Dedifferentiated amniotic fluid mesenchymal stem cell (primary cell): ENCODE measurements at regions not wholly inside any gene's neighbourhood (a gene's known extent, or its start where the extent isn't known, plus 50 kb on each side); places are given as distances from the start of the nearest gene placed in this dataset.

ENCODE experiments used
- DNase-seq: peaks from one replicate; pipeline ENCODE4 v3.0.0-alpha.2; 2016; ENCODE audit errors: extremely low spot score

DNA sequence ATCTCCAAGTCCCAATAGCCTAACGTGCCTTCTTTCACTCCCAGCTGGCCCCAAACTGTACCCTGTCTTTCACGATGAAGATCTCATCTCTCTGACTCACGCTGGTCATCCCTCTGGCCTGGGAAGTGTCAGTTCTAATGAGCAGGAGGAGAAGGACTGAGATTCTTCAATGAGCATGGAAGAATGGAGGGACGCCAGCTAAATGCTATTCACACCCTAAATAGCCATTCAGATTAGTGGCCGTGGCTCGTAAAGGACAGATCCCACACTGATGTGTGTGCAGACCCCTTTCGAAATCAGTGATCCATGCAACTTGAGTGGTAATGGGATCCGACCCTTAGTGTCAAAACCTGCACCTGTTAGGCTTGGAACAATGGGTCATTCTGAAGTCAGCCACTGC, 75.9 kb upstream of the SMYD2 start:
- DNase-seq = no peak

- DNase-seq = no peak
These were observed 72.5 kb upstream of the SMYD2 start for GRCh38 chr1:214208460-214208859.

GRCh38 chr1:214209260-214209808, 71.6 kb upstream of the SMYD2 start:
- DNase-seq = no peak

DNA sequence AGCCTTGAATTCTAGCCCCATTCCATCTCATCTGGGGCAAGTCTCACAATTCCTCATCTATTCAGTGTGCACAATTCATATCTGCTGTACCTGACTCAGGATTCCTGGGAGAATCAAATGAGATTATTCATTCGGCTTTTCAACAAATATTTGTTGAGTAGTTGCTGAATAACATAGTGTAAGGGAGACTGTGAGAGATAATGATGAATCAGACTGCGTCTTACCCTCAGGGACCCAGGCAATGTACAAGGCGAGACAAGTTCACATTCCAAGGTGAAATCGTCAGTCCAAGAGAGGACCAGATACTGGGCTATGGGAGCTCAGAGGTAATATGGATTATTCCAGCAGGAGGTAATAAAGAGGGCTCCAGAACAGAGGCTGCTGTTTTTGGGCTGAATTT, 67.8 kb upstream of the SMYD2 start:
- DNase-seq = no peak

GRCh38 chr1:214214851-214215250, 66.1 kb upstream of the SMYD2 start:
- no peak for DNase-seq

DNA sequence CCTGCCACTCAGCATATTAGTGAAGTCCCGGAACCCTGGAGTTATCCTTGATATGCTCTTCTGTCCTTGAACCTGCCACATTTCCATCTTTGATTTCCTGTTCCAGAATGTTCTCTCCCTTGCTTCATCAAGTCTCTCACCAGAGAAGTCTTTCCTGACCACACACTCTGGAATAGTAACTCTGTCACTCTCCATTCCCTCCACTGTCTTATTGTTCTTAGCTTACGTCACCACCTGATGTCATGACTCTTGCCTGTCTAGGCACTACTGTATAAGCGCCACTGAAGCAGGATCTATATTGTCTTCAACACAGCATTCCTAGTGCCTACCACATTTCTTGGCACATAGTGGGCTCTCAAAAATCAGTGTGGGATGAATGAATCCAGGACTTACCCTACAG, 65.4 kb upstream of the SMYD2 start:
- no peak for DNase-seq

DNA sequence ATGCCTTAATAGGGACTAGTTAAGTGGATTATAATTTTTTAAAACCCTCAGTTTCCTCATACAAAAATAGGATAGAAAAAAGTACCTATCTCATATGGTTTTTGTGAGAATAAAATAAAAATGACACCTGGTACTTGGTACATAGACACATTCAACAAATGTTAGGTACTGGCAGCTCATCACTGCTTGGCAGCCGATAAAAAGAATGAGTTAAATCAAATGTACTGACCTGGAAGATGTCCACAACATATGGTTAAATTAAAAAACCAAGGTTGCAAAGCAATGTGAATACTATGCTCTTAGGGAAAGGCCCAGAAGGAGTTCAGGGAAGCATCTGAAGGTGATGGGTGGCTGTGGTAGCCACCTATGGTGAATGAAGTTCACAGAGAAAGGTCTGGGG, 64.9 kb upstream of the SMYD2 start:
- DNase-seq = no peak

GRCh38 chr1:214216779-214217178, 64.2 kb upstream of the SMYD2 start:
- no peak for DNase-seq

GRCh38 chr1:214219902-214220301, 61.1 kb upstream of the SMYD2 start:
- DNase-seq = no peak

- no peak for DNase-seq
These were observed 60.1 kb upstream of the SMYD2 start for GRCh38 chr1:214220891-214221290.

DNA sequence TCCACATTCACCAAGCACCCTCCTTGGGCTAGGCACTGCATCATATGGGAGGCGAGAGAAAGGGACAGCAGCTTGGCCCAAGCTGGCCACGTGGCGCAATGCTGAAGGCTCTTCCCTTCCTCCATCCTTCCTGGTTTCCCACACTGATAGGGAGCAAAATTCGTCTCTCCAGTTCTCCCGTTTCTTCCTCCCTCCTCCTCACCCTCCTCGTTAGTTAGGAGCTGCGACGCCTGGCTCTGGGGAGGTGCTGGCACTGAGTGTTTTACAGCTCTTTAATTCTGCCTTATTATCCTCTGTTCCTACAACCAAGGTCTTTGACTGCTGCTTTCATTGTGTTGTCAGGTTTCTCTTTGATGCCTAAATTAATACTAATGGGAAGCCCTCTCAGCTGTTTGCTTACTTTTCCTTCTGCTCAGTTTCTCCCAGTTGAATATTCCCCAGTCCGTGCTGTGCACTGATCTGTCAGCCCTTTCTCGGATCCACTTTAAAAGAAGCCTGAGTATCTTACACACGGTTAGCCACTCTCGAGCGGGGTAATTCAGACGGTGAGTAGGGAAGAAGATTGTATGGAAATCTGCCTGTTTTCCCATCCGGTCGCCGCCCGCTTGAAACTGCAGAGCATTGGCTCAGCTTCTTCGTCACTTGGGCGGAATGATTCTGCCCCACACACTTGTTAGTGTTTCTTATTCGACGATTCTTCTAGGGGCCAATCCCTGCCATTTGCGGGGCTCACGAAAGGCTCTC, 56.2 kb upstream of the SMYD2 start:
- no peak for DNase-seq

DNA sequence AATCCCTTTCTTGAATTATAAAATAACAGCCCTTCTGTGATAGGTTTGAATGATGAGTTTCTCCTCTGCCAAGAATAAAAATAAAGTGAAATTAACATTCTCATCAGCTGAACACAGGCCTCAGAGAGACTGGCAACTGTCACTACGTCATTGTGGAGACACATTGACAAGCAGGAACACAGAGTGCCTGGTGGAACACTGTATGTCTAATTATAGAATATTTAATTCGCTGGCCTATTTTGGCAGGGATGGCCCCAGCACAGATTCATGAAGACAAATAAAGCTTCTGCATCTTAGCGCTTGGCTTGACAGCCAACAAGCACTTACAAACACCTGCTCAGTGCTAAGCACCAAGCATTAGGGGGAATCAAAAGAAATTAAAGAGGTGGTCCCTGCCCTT, 52.0 kb upstream of the SMYD2 start:
- DNase-seq = no peak

GRCh38 chr1:214229736-214230135, 51.2 kb upstream of the SMYD2 start:
- DNase-seq = no peak
